H9 (cell line): ENCODE measurements at regions not wholly inside any gene's neighbourhood (a gene's known extent, or its start where the extent isn't known, plus 50 kb on each side); places are given as distances from the start of the nearest gene placed in this dataset.

Source experiments
- DNase-seq: peaks from one replicate; pipeline ENCODE4 v3.0.0-alpha.2; 2017
- H2AFZ ChIP-seq: one replicate; pipeline ENCODE4 v1.6.1; 2013; ENCODE audit warnings: mild to moderate bottlenecking, low read length, control low read depth, moderate library complexity
- H2AK5ac ChIP-seq: 2 replicates; pipeline ENCODE4 v1.6.1; 2013; ENCODE audit warnings: low read length, control low read depth, mixed read lengths; ENCODE audit not compliant: insufficient read length
- H2BK120ac ChIP-seq: one replicate; pipeline ENCODE4 v1.6.1; 2013; ENCODE audit warnings: low read depth, mild to moderate bottlenecking, low read length, control low read depth, inconsistent platforms; ENCODE audit not compliant: poor library complexity, severe bottlenecking
- H2BK12ac ChIP-seq: 2 replicates; pipeline ENCODE4 v1.6.1; 2013; ENCODE audit warnings: low read length, control low read depth, mixed read lengths, low read depth; ENCODE audit not compliant: insufficient read length
- H2BK15ac ChIP-seq: 2 replicates; pipeline ENCODE4 v1.6.1; 2013; ENCODE audit warnings: low read depth, low read length, control low read depth
- H2BK20ac ChIP-seq: one replicate; pipeline ENCODE4 v1.6.1; 2013; ENCODE audit warnings: low read depth, mild to moderate bottlenecking, low read length, control low read depth, inconsistent platforms; ENCODE audit not compliant: poor library complexity, severe bottlenecking
- H2BK5ac ChIP-seq: 2 replicates; pipeline ENCODE4 v1.6.1; 2013; ENCODE audit warnings: low read length, control low read depth, mixed read lengths; ENCODE audit not compliant: insufficient read length
- H3K14ac ChIP-seq: 2 replicates; pipeline ENCODE4 v1.6.1; 2013; ENCODE audit warnings: low read length, control low read depth; ENCODE audit not compliant: insufficient read depth
- H3K18ac ChIP-seq: 2 replicates; pipeline ENCODE4 v1.6.1; 2013; ENCODE audit warnings: low read depth, mild to moderate bottlenecking, mixed read lengths, low read length, control low read depth; ENCODE audit not compliant: insufficient read length
- H3K23ac ChIP-seq: 2 replicates; pipeline ENCODE4 v1.6.1; 2013; ENCODE audit warnings: low read length, control low read depth, mixed read lengths, low read depth; ENCODE audit not compliant: insufficient read length
- H3K23me2 ChIP-seq: 2 replicates; pipeline ENCODE4 v1.6.1; 2013; ENCODE audit warnings: low read depth, mild to moderate bottlenecking, mixed read lengths, low read length, control low read depth; ENCODE audit not compliant: insufficient read length, poor library complexity, severe bottlenecking
- H3K27ac ChIP-seq: 2 replicates; pipeline ENCODE4 v1.5.1; 2013; ENCODE audit warnings: low read length, control low read depth, mixed read lengths, low read depth; ENCODE audit not compliant: insufficient read length
- H3K27me3 ChIP-seq: 2 replicates; pipeline ENCODE4 v1.6.1; 2013; ENCODE audit warnings: low read length, control low read depth, inconsistent platforms; ENCODE audit not compliant: insufficient read depth
- H3K4ac ChIP-seq: 2 replicates; pipeline ENCODE4 v1.6.1; 2013; ENCODE audit warnings: low read depth, mild to moderate bottlenecking, control low read depth, inconsistent platforms, low read length, moderate library complexity
- H3K4me1 ChIP-seq: 2 replicates; pipeline ENCODE4 v1.6.1; 2013; ENCODE audit warnings: low read length, control low read depth, inconsistent platforms; ENCODE audit not compliant: insufficient read depth
- H3K4me2 ChIP-seq: 2 replicates; pipeline ENCODE4 v1.6.1; 2013; ENCODE audit warnings: low read length, control low read depth, mixed read lengths; ENCODE audit not compliant: insufficient read length, insufficient read depth
- H3K56ac ChIP-seq: 2 replicates; pipeline ENCODE4 v1.6.1; 2013; ENCODE audit warnings: low read depth, mild to moderate bottlenecking, mixed read lengths, low read length, control low read depth; ENCODE audit not compliant: insufficient read length
- H3K79me1 ChIP-seq: 2 replicates; pipeline ENCODE4 v1.6.1; 2013; ENCODE audit warnings: low read depth, mild to moderate bottlenecking, moderate library complexity, low read length, control low read depth, inconsistent platforms; ENCODE audit not compliant: insufficient read depth, poor library complexity, severe bottlenecking
- H3K79me2 ChIP-seq: 2 replicates; pipeline ENCODE4 v1.6.1; 2013; ENCODE audit warnings: low read length, control low read depth, inconsistent platforms; ENCODE audit not compliant: insufficient read depth
- H3K9ac ChIP-seq: 2 replicates; pipeline ENCODE4 v1.6.1; 2013; ENCODE audit warnings: low read length, control low read depth, mixed read lengths; ENCODE audit not compliant: insufficient read length; ENCODE audit errors: extremely low read depth
- H3K9me3 ChIP-seq: one replicate; pipeline ENCODE4 v1.6.1; 2013; ENCODE audit warnings: low read depth, low read length, inconsistent platforms; ENCODE audit not compliant: control insufficient read depth
- H3T11ph ChIP-seq: one replicate; pipeline ENCODE4 v1.6.1; 2013; ENCODE audit warnings: mild to moderate bottlenecking, low read length, control low read depth, inconsistent platforms
- H4K20me1 ChIP-seq: one replicate; pipeline ENCODE4 v1.6.1; 2013; ENCODE audit not compliant: control insufficient read depth, insufficient read length, insufficient read depth
- H4K5ac ChIP-seq: 2 replicates; pipeline ENCODE4 v1.6.1; 2013; ENCODE audit warnings: low read depth, mild to moderate bottlenecking, mixed read lengths, low read length, control low read depth; ENCODE audit not compliant: insufficient read length
- H4K8ac ChIP-seq: replicated peaks from 2 replicates; pipeline ENCODE4 v1.6.1; 2013; ENCODE audit warnings: low read length, control low read depth, mixed read lengths, low read depth; ENCODE audit not compliant: insufficient read length
- H4K91ac ChIP-seq: 2 replicates; pipeline ENCODE4 v1.6.1; 2013; ENCODE audit warnings: low read depth, mild to moderate bottlenecking, moderate library complexity, mixed read lengths, low read length, control low read depth; ENCODE audit not compliant: insufficient read length
- H3K27ac Mint-ChIP-seq, 3 experiments: 2 replicates in 2 of 3; 3 replicates in 1 of 3; pipeline ENCODE4 v1.8.0; 2020 to 2021; ENCODE audit warnings: mixed read lengths in 3 of 3, mild to moderate bottlenecking in 1 of 3, moderate library complexity in 1 of 3
- H3K27me3 Mint-ChIP-seq: 2 replicates; pipeline ENCODE4 v1.8.0; 2021; ENCODE audit warnings: low read depth, mild to moderate bottlenecking, moderate library complexity, mixed read lengths
- H3K36me3 Mint-ChIP-seq, 3 experiments: 2 replicates in 2 of 3; 3 replicates in 1 of 3; pipeline ENCODE4 v1.8.0; 2020 to 2021; ENCODE audit warnings: low read depth in 3 of 3, mixed read lengths in 3 of 3; ENCODE audit not compliant: insufficient read depth in 1 of 3
- H3K4me1 Mint-ChIP-seq, 2 experiments: 2 replicates each; pipeline ENCODE4 v1.8.0; 2020; ENCODE audit warnings: mixed read lengths in 2 of 2
- H3K4me3 Mint-ChIP-seq, 2 experiments: 2 replicates in 1 of 2; 3 replicates in 1 of 2; pipeline ENCODE4 v1.8.0; 2020 to 2021; ENCODE audit warnings: mild to moderate bottlenecking in 2 of 2, mixed read lengths in 2 of 2, moderate library complexity in 1 of 2
- H3K9me3 Mint-ChIP-seq, 2 experiments: 2 replicates in 1 of 2; 3 replicates in 1 of 2; pipeline ENCODE4 v1.8.0; 2020; ENCODE audit warnings: mild to moderate bottlenecking in 2 of 2, mixed read lengths in 2 of 2, moderate library complexity in 1 of 2
- WGBS: extraction: QIAGEN DNeasy Blood & Tissue Kit; methylation state at CpG from one replicate; pipeline ENCODE4 v1.1.7; 2013; ENCODE audit warnings: missing lambda C conversion rate, low lambda C conversion rate, mixed read lengths; ENCODE audit not compliant: insufficient read length; ENCODE audit errors: extremely low coverage; 5-methylcytosine and 5-hydroxymethylcytosine counted together
- TF ChIP-seq, protein P1 (sequence below): fragments of 200-600 bp; sonication (generic); conservative IDR thresholded peaks from 3 replicates; pipeline ENCODE4 v1.8.0; 2021; ENCODE audit warnings: antibody characterized with exemption, mild to moderate bottlenecking

DNA sequence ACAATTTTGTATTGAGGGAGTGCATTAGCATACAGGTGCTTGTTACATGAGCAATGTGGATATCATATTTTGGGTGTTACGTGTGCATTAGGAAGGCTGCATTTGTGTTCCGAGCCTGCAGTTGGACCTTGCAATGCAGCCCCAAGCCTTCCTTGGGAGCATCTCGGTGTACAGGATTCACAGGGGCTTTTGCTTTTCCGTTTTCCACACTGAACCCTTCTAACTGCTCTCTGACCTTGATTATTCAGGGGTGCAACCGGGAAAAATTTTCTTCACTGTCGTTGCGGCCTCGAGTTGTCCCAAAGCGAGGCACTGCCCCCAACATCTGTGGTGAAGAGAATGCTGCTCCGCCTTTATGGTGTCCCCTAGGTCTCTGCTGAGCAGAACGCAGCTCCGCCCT lies 80.1 kb upstream of the PLEKHG4B start:
- peak; percentile 41 for DNase-seq
- Histone ChIP-seq H3K27ac (no peak overlapping the region), H2BK20ac (no peak overlapping the region), H3K79me1 (no peaks in the 10 kb centered on the region), H4K91ac (no peak overlapping the region), H4K5ac (no peak overlapping the region), H2BK15ac (no peak overlapping the region), H3K9me3 (no peaks in the 10 kb centered on the region), H3K9ac (no peak overlapping the region), H2BK120ac (no peak overlapping the region), H3K23ac (no peak overlapping the region), H3K23me2 (no peaks in the 10 kb centered on the region), H3T11ph (no peak overlapping the region), H3K79me2 (no peaks in the 10 kb centered on the region), H2BK5ac (no peak overlapping the region), H2AK5ac (no peak overlapping the region), H3K18ac (no peak overlapping the region), H3K4me2 (no peak overlapping the region), H4K8ac (no peak overlapping the region), H4K20me1 (no peaks in the 10 kb centered on the region), H2AFZ (no peak overlapping the region), H2BK12ac (no peak overlapping the region), H3K4me1 (no peaks in the 10 kb centered on the region), H3K4ac (no peak overlapping the region), H3K56ac (no peak overlapping the region), H3K27me3 (no peaks in the 10 kb centered on the region), H3K14ac (no peak overlapping the region)
- Mint-ChIP-seq H3K27me3 (peaks cover 4% of the 10 kb centered on the region), H3K27ac (no peak overlapping the region), H3K4me1 (peaks cover 14 to 16% of the 10 kb centered on the region in 2 experiments), H3K9me3 (peaks cover 0 to 5% of the 10 kb centered on the region in 2 experiments; a peak in 3 of 5 replicates), H3K4me3 (no peak overlapping the region), H3K36me3 (no peaks in the 10 kb centered on the region; a peak in 1 of 7 replicates)
- TF ChIP-seq, protein P1, sequence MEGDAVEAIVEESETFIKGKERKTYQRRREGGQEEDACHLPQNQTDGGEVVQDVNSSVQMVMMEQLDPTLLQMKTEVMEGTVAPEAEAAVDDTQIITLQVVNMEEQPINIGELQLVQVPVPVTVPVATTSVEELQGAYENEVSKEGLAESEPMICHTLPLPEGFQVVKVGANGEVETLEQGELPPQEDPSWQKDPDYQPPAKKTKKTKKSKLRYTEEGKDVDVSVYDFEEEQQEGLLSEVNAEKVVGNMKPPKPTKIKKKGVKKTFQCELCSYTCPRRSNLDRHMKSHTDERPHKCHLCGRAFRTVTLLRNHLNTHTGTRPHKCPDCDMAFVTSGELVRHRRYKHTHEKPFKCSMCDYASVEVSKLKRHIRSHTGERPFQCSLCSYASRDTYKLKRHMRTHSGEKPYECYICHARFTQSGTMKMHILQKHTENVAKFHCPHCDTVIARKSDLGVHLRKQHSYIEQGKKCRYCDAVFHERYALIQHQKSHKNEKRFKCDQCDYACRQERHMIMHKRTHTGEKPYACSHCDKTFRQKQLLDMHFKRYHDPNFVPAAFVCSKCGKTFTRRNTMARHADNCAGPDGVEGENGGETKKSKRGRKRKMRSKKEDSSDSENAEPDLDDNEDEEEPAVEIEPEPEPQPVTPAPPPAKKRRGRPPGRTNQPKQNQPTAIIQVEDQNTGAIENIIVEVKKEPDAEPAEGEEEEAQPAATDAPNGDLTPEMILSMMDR, result no peak
- WGBS, result no CpG with 5 or more reads among the region's 12 CpGs
